H9 (cell line): ENCODE measurements at regions not wholly inside any gene's neighbourhood (a gene's known extent, or its start where the extent isn't known, plus 50 kb on each side); places are given as distances from the start of the nearest gene placed in this dataset.

Experiments
- DNase-seq: peaks from one replicate; pipeline ENCODE4 v3.0.0-alpha.2; 2017
- H2AFZ ChIP-seq: one replicate; pipeline ENCODE4 v1.6.1; 2013; ENCODE audit warnings: mild to moderate bottlenecking, low read length, control low read depth, moderate library complexity
- H2AK5ac ChIP-seq: 2 replicates; pipeline ENCODE4 v1.6.1; 2013; ENCODE audit warnings: low read length, control low read depth, mixed read lengths; ENCODE audit not compliant: insufficient read length
- H2BK120ac ChIP-seq: one replicate; pipeline ENCODE4 v1.6.1; 2013; ENCODE audit warnings: low read depth, mild to moderate bottlenecking, low read length, control low read depth, inconsistent platforms; ENCODE audit not compliant: poor library complexity, severe bottlenecking
- H2BK12ac ChIP-seq: 2 replicates; pipeline ENCODE4 v1.6.1; 2013; ENCODE audit warnings: low read length, control low read depth, mixed read lengths, low read depth; ENCODE audit not compliant: insufficient read length
- H2BK15ac ChIP-seq: 2 replicates; pipeline ENCODE4 v1.6.1; 2013; ENCODE audit warnings: low read depth, low read length, control low read depth
- H2BK20ac ChIP-seq: one replicate; pipeline ENCODE4 v1.6.1; 2013; ENCODE audit warnings: low read depth, mild to moderate bottlenecking, low read length, control low read depth, inconsistent platforms; ENCODE audit not compliant: poor library complexity, severe bottlenecking
- H2BK5ac ChIP-seq: 2 replicates; pipeline ENCODE4 v1.6.1; 2013; ENCODE audit warnings: low read length, control low read depth, mixed read lengths; ENCODE audit not compliant: insufficient read length
- H3K14ac ChIP-seq: 2 replicates; pipeline ENCODE4 v1.6.1; 2013; ENCODE audit warnings: low read length, control low read depth; ENCODE audit not compliant: insufficient read depth
- H3K18ac ChIP-seq: 2 replicates; pipeline ENCODE4 v1.6.1; 2013; ENCODE audit warnings: low read depth, mild to moderate bottlenecking, mixed read lengths, low read length, control low read depth; ENCODE audit not compliant: insufficient read length
- H3K23ac ChIP-seq: 2 replicates; pipeline ENCODE4 v1.6.1; 2013; ENCODE audit warnings: low read length, control low read depth, mixed read lengths, low read depth; ENCODE audit not compliant: insufficient read length
- H3K23me2 ChIP-seq: 2 replicates; pipeline ENCODE4 v1.6.1; 2013; ENCODE audit warnings: low read depth, mild to moderate bottlenecking, mixed read lengths, low read length, control low read depth; ENCODE audit not compliant: insufficient read length, poor library complexity, severe bottlenecking
- H3K27ac ChIP-seq: 2 replicates; pipeline ENCODE4 v1.5.1; 2013; ENCODE audit warnings: low read length, control low read depth, mixed read lengths, low read depth; ENCODE audit not compliant: insufficient read length
- H3K27me3 ChIP-seq: 2 replicates; pipeline ENCODE4 v1.6.1; 2013; ENCODE audit warnings: low read length, control low read depth, inconsistent platforms; ENCODE audit not compliant: insufficient read depth
- H3K4ac ChIP-seq: 2 replicates; pipeline ENCODE4 v1.6.1; 2013; ENCODE audit warnings: low read depth, mild to moderate bottlenecking, control low read depth, inconsistent platforms, low read length, moderate library complexity
- H3K4me1 ChIP-seq: 2 replicates; pipeline ENCODE4 v1.6.1; 2013; ENCODE audit warnings: low read length, control low read depth, inconsistent platforms; ENCODE audit not compliant: insufficient read depth
- H3K4me2 ChIP-seq: 2 replicates; pipeline ENCODE4 v1.6.1; 2013; ENCODE audit warnings: low read length, control low read depth, mixed read lengths; ENCODE audit not compliant: insufficient read length, insufficient read depth
- H3K56ac ChIP-seq: 2 replicates; pipeline ENCODE4 v1.6.1; 2013; ENCODE audit warnings: low read depth, mild to moderate bottlenecking, mixed read lengths, low read length, control low read depth; ENCODE audit not compliant: insufficient read length
- H3K79me1 ChIP-seq: 2 replicates; pipeline ENCODE4 v1.6.1; 2013; ENCODE audit warnings: low read depth, mild to moderate bottlenecking, moderate library complexity, low read length, control low read depth, inconsistent platforms; ENCODE audit not compliant: insufficient read depth, poor library complexity, severe bottlenecking
- H3K79me2 ChIP-seq: 2 replicates; pipeline ENCODE4 v1.6.1; 2013; ENCODE audit warnings: low read length, control low read depth, inconsistent platforms; ENCODE audit not compliant: insufficient read depth
- H3K9ac ChIP-seq: 2 replicates; pipeline ENCODE4 v1.6.1; 2013; ENCODE audit warnings: low read length, control low read depth, mixed read lengths; ENCODE audit not compliant: insufficient read length; ENCODE audit errors: extremely low read depth
- H3K9me3 ChIP-seq: one replicate; pipeline ENCODE4 v1.6.1; 2013; ENCODE audit warnings: low read depth, low read length, inconsistent platforms; ENCODE audit not compliant: control insufficient read depth
- H3T11ph ChIP-seq: one replicate; pipeline ENCODE4 v1.6.1; 2013; ENCODE audit warnings: mild to moderate bottlenecking, low read length, control low read depth, inconsistent platforms
- H4K20me1 ChIP-seq: one replicate; pipeline ENCODE4 v1.6.1; 2013; ENCODE audit not compliant: control insufficient read depth, insufficient read length, insufficient read depth
- H4K5ac ChIP-seq: 2 replicates; pipeline ENCODE4 v1.6.1; 2013; ENCODE audit warnings: low read depth, mild to moderate bottlenecking, mixed read lengths, low read length, control low read depth; ENCODE audit not compliant: insufficient read length
- H4K8ac ChIP-seq: replicated peaks from 2 replicates; pipeline ENCODE4 v1.6.1; 2013; ENCODE audit warnings: low read length, control low read depth, mixed read lengths, low read depth; ENCODE audit not compliant: insufficient read length
- H4K91ac ChIP-seq: 2 replicates; pipeline ENCODE4 v1.6.1; 2013; ENCODE audit warnings: low read depth, mild to moderate bottlenecking, moderate library complexity, mixed read lengths, low read length, control low read depth; ENCODE audit not compliant: insufficient read length
- H3K27ac Mint-ChIP-seq, 3 experiments: 2 replicates in 2 of 3; 3 replicates in 1 of 3; pipeline ENCODE4 v1.8.0; 2020 to 2021; ENCODE audit warnings: mixed read lengths in 3 of 3, mild to moderate bottlenecking in 1 of 3, moderate library complexity in 1 of 3
- H3K27me3 Mint-ChIP-seq: 2 replicates; pipeline ENCODE4 v1.8.0; 2021; ENCODE audit warnings: low read depth, mild to moderate bottlenecking, moderate library complexity, mixed read lengths
- H3K36me3 Mint-ChIP-seq, 3 experiments: 2 replicates in 2 of 3; 3 replicates in 1 of 3; pipeline ENCODE4 v1.8.0; 2020 to 2021; ENCODE audit warnings: low read depth in 3 of 3, mixed read lengths in 3 of 3; ENCODE audit not compliant: insufficient read depth in 1 of 3
- H3K4me1 Mint-ChIP-seq, 2 experiments: 2 replicates each; pipeline ENCODE4 v1.8.0; 2020; ENCODE audit warnings: mixed read lengths in 2 of 2
- H3K4me3 Mint-ChIP-seq, 2 experiments: 2 replicates in 1 of 2; 3 replicates in 1 of 2; pipeline ENCODE4 v1.8.0; 2020 to 2021; ENCODE audit warnings: mild to moderate bottlenecking in 2 of 2, mixed read lengths in 2 of 2, moderate library complexity in 1 of 2
- H3K9me3 Mint-ChIP-seq, 2 experiments: 2 replicates in 1 of 2; 3 replicates in 1 of 2; pipeline ENCODE4 v1.8.0; 2020; ENCODE audit warnings: mild to moderate bottlenecking in 2 of 2, mixed read lengths in 2 of 2, moderate library complexity in 1 of 2
- CTCF ChIP-seq: fragments of 200-600 bp; sonication (generic); conservative IDR thresholded peaks from 3 replicates; pipeline ENCODE4 v1.8.0; 2021; ENCODE audit warnings: antibody characterized with exemption, mild to moderate bottlenecking
- WGBS: extraction: QIAGEN DNeasy Blood & Tissue Kit; methylation state at CpG from one replicate; pipeline ENCODE4 v1.1.7; 2013; ENCODE audit warnings: missing lambda C conversion rate, low lambda C conversion rate, mixed read lengths; ENCODE audit not compliant: insufficient read length; ENCODE audit errors: extremely low coverage; 5-methylcytosine and 5-hydroxymethylcytosine counted together

GRCh38 chr6:156622185-156622584 is 155.0 kb upstream of the ARID1B start:
- H3K27ac Mint-ChIP-seq, result no peak overlapping the region
- Histone ChIP-seq H2AFZ (no peak overlapping the region), H2BK12ac (no peak overlapping the region), H4K5ac (no peak overlapping the region), H3K27ac (no peak overlapping the region), H3K23ac (no peak overlapping the region), H3K4me1 (no peaks in the 10 kb centered on the region), H2AK5ac (no peak overlapping the region), H3K79me2 (no peaks in the 10 kb centered on the region), H4K20me1 (no peaks in the 10 kb centered on the region), H4K91ac (no peak overlapping the region), H3K23me2 (no peaks in the 10 kb centered on the region), H2BK120ac (no peak overlapping the region), H3K9ac (no peak overlapping the region), H3K4me2 (no peak overlapping the region), H3K18ac (no peak overlapping the region), H3T11ph (no peak overlapping the region), H2BK20ac (no peak overlapping the region), H3K14ac (no peak overlapping the region), H2BK15ac (no peak overlapping the region), H4K8ac (no peak overlapping the region), H2BK5ac (no peak overlapping the region), H3K56ac (no peak overlapping the region), H3K4ac (no peak overlapping the region), H3K9me3 (no peaks in the 10 kb centered on the region), H3K27me3 (no peaks in the 10 kb centered on the region), H3K79me1 (no peaks in the 10 kb centered on the region)
- no CpG with 5 or more reads among the region's 3 CpGs for WGBS
- DNase-seq, result no peak
- no peak for TF ChIP-seq CTCF
- no peaks in the 10 kb centered on the region for H3K9me3 Mint-ChIP-seq
- no peaks in the 10 kb centered on the region for H3K27me3 Mint-ChIP-seq
- H3K4me3 Mint-ChIP-seq, result no peak overlapping the region
- H3K36me3 Mint-ChIP-seq, result no peaks in the 10 kb centered on the region
- peaks cover 12 to 17% of the 10 kb centered on the region in 2 experiments; a peak in 3 of 4 replicates for H3K4me1 Mint-ChIP-seq
